Keratinocyte (primary cell): ENCODE measurements at regions not wholly inside any gene's neighbourhood (a gene's known extent, or its start where the extent isn't known, plus 50 kb on each side); places are given as distances from the start of the nearest gene placed in this dataset.
"Not testable (repeated sequence)": the region's sequence is repeated elsewhere in the genome, so short reads cannot be mapped to it uniquely, and the experiment has no call there.

Source experiments
- DNase-seq: peaks from one replicate; pipeline ENCODE4 v3.0.0-alpha.2; 2011; ENCODE audit warnings: low read depth, missing footprints, low spot score
- FAIRE-seq: peaks from 2 replicates; lab custom pipeline; 2011; peaks lifted over from hg19 to GRCh38; lab: Jason Lieb, UNC
- H2AFZ ChIP-seq: 2 replicates; pipeline ENCODE4 v1.6.0; 2012; ENCODE audit warnings: low read length, control low read depth, inconsistent platforms; ENCODE audit not compliant: control insufficient read depth
- H3K27ac ChIP-seq: 2 replicates; pipeline ENCODE4 v1.5.1; 2011; ENCODE audit warnings: low read length; ENCODE audit not compliant: control insufficient read depth, insufficient read depth
- H3K27me3 ChIP-seq: 3 replicates; pipeline ENCODE4 v1.6.0; 2011; ENCODE audit warnings: low read length; ENCODE audit not compliant: control insufficient read depth, insufficient read depth; ENCODE audit errors: extremely low read depth
- H3K36me3 ChIP-seq, 2 experiments: 2 replicates in 1 of 2; 3 replicates in 1 of 2; pipeline ENCODE4 v1.5.1; 2011; ENCODE audit warnings: low read length in 2 of 2, mild to moderate bottlenecking in 1 of 2; ENCODE audit not compliant: control insufficient read depth in 2 of 2, insufficient read depth in 2 of 2; ENCODE audit errors: extremely low read depth in 1 of 2
- H3K4me1 ChIP-seq: 3 replicates; pipeline ENCODE4 v1.5.1; 2011; ENCODE audit warnings: low read length; ENCODE audit not compliant: control insufficient read depth, insufficient read depth; ENCODE audit errors: extremely low read depth
- H3K4me2 ChIP-seq: 3 replicates; pipeline ENCODE4 v1.6.0; 2011; ENCODE audit warnings: low read depth, low read length; ENCODE audit not compliant: control insufficient read depth, insufficient read depth; ENCODE audit errors: extremely low read depth
- H3K4me3 ChIP-seq, 3 experiments: fragments of 200-600 bp in 1 of 3; sonication (generic) in 1 of 3; 2 replicates in 2 of 3; 3 replicates in 1 of 3; pipeline ENCODE4 v1.5.1; 2011 to 2016; ENCODE audit warnings: low read length in 3 of 3, mild to moderate bottlenecking in 3 of 3, control low read depth in 2 of 3, inconsistent platforms in 1 of 3, low read depth in 1 of 3, mixed read lengths in 1 of 3, mixed run types in 1 of 3, moderate library complexity in 1 of 3; ENCODE audit not compliant: control insufficient read depth in 2 of 3, insufficient read depth in 2 of 3; ENCODE audit errors: extremely low read depth in 1 of 3
- H3K79me2 ChIP-seq: 2 replicates; pipeline ENCODE4 v1.6.0; 2012; ENCODE audit warnings: low read length; ENCODE audit not compliant: control insufficient read depth, insufficient read depth
- H3K9ac ChIP-seq: 3 replicates; pipeline ENCODE4 v1.6.0; 2011; ENCODE audit warnings: low read length; ENCODE audit not compliant: control insufficient read depth, insufficient read depth; ENCODE audit errors: extremely low read depth
- H3K9me1 ChIP-seq: 3 replicates; pipeline ENCODE4 v1.6.0; 2011; ENCODE audit warnings: low read length; ENCODE audit not compliant: control insufficient read depth, insufficient read depth; ENCODE audit errors: extremely low read depth
- H3K9me3 ChIP-seq: 2 replicates; pipeline ENCODE4 v1.5.1; 2012; ENCODE audit warnings: low read depth, low read length; ENCODE audit not compliant: control insufficient read depth
- H4K20me1 ChIP-seq: 3 replicates; pipeline ENCODE4 v1.6.0; 2011; ENCODE audit warnings: low read length; ENCODE audit not compliant: control insufficient read depth, insufficient read depth; ENCODE audit errors: extremely low read depth
- EZH2 ChIP-seq: IDR thresholded peaks from one replicate; pipeline ENCODE4 v1.6.1; 2012; ENCODE audit warnings: inconsistent platforms, mild to moderate bottlenecking, low read length, moderate library complexity
- dilution Hi-C: fragments of 300-500 bp; cut with MboI; formaldehyde crosslinking; loops from one replicate; pipeline ENCODE4 v1.7.0; 2020; ENCODE audit warnings: low sequenced_read_pairs; ENCODE audit not compliant: extremely low pct_ligation_motif_present
- TF ChIP-seq, protein P1 (sequence below), 3 experiments: IDR thresholded peaks in 1 of 3; conservative IDR thresholded peaks in 1 of 3; optimal IDR thresholded peaks in 1 of 3; 2 replicates in 2 of 3; 3 replicates in 1 of 3; pipeline versions ENCODE3 to v1.5.1; 2011; ENCODE audit warnings: low read length in 3 of 3, mild to moderate bottlenecking in 3 of 3, moderate library complexity in 2 of 3, control low read depth in 1 of 3, inconsistent platforms in 1 of 3; ENCODE audit not compliant: insufficient read depth in 2 of 3; ENCODE audit errors: extremely low read depth in 1 of 3

DNA sequence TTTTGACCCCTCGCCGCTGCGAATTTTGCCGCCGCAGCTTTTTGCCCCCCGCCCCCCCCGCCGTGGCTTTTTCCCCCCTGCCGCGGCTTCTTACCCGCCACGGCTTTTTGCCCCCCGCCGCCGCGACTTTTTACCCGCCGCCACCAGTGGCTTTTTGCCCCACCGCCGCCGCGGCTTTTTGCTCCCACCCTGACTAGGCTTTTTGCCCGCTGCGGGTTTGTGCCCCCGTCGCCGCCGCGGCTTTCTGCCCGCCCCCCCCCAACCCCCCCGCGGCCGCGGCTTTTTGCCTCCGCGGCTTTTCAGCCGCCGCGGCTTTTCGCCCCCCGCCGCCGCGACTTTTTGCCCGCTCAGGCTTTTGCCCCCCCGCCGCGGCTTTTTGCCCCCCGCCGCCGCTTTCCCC, 598.1 kb downstream of the GOLGA6L6 start:
- H3K9ac ChIP-seq: no peak overlapping the region
- no peaks in the 10 kb centered on the region for H3K27me3 ChIP-seq
- H3K9me1 ChIP-seq: no peaks in the 10 kb centered on the region
- no peak overlapping the region for H3K4me2 ChIP-seq
- no peaks in the 10 kb centered on the region for H3K9me3 ChIP-seq
- H4K20me1 ChIP-seq: no peaks in the 10 kb centered on the region
- no peaks in the 10 kb centered on the region for H3K4me1 ChIP-seq
- no peak for DNase-seq
- TF ChIP-seq EZH2: no peak
- TF ChIP-seq, protein P1, sequence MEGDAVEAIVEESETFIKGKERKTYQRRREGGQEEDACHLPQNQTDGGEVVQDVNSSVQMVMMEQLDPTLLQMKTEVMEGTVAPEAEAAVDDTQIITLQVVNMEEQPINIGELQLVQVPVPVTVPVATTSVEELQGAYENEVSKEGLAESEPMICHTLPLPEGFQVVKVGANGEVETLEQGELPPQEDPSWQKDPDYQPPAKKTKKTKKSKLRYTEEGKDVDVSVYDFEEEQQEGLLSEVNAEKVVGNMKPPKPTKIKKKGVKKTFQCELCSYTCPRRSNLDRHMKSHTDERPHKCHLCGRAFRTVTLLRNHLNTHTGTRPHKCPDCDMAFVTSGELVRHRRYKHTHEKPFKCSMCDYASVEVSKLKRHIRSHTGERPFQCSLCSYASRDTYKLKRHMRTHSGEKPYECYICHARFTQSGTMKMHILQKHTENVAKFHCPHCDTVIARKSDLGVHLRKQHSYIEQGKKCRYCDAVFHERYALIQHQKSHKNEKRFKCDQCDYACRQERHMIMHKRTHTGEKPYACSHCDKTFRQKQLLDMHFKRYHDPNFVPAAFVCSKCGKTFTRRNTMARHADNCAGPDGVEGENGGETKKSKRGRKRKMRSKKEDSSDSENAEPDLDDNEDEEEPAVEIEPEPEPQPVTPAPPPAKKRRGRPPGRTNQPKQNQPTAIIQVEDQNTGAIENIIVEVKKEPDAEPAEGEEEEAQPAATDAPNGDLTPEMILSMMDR (optimal IDR thresholded peaks at IDR 0.05 in 1 of 3, IDR thresholded peaks at IDR 0.05 in 1 of 3, conservative IDR thresholded peaks at IDR 0.05 in 1 of 3; ENCODE audit: extremely low read depth in 1 of 3, insufficient read depth in 2 of 3, low read length in 3 of 3): no peak
- no peak overlapping the region for H3K27ac ChIP-seq
- H2AFZ ChIP-seq: no peak overlapping the region
- H3K79me2 ChIP-seq: no peaks in the 10 kb centered on the region
- FAIRE-seq: no peak
- dilution Hi-C loops: no loop called here
- H3K4me3 ChIP-seq: no peak overlapping the region
- H3K36me3 ChIP-seq: no peaks in the 10 kb centered on the region

DNA sequence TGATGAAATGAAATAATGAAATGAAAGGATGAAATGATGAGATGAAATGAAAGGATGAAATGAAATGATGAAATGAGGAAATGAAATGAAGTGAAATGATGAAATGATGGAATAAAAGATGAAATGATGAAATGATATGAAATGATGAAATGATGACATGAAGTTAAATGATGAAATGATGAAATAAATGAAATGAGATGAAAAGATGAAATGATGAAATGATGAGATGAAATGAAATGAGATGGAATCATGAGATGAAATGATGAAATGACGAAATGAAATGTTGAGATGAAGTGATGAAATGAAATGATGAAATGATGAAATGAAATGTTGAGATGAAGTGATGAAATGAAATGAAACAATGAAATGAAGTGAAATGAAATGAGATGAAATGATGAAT, 638.3 kb downstream of the GOLGA6L6 start:
- FAIRE-seq, dilution Hi-C loops, H3K27ac ChIP-seq, H2AFZ ChIP-seq, H3K9me3 ChIP-seq, H3K36me3 ChIP-seq, H3K4me3 ChIP-seq, DNase-seq, H3K79me2 ChIP-seq, H3K4me1 ChIP-seq, H3K27me3 ChIP-seq, H3K9ac ChIP-seq, H4K20me1 ChIP-seq, H3K4me2 ChIP-seq, H3K9me1 ChIP-seq: not testable (repeated sequence)

DNA sequence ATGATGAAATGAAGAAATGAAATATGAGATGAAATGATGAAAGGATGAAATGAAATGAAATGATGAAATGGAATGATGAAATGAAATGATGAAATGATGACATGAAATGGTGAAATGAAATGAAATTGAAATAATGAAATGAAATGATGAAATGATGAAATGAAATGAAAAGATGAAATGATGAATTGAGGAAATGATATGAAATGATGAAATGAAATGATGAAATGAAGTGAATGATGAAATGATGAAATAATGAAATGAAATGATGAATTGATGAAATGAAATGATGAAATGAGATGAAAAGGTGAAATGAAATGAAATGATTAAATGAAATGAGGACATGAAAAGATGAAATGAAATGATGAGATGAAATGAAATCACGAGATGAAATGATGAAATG, 639.2 kb downstream of the GOLGA6L6 start:
- dilution Hi-C loops, FAIRE-seq, H3K4me3 ChIP-seq, H3K36me3 ChIP-seq, H3K4me1 ChIP-seq, H3K9me1 ChIP-seq, H3K4me2 ChIP-seq, H2AFZ ChIP-seq, H3K9ac ChIP-seq, H3K27ac ChIP-seq, H4K20me1 ChIP-seq, H3K27me3 ChIP-seq, DNase-seq, H3K79me2 ChIP-seq, H3K9me3 ChIP-seq: not testable (repeated sequence)

DNA sequence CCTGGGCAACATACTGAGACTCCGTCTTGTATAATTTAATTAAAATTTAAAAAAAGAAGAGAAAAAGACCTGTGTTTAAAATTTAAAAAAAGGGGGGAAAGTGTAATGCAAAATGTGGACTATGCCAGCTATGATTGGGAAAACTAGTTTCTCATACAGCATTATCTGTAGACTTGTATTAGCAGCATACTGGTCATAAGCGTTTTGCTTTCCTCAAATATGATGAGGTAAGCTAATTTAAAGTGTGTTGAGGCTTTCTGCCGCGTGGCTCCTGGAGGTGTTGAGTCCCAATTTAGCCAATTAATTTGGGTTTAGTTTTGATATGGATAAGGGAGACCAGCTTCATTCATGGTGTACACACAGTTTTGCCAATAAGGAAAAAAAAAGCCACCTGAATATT, 640.2 kb downstream of the GOLGA6L6 start:
- H3K4me3 ChIP-seq, FAIRE-seq, H3K79me2 ChIP-seq, DNase-seq, H3K36me3 ChIP-seq, H3K9me1 ChIP-seq, H3K4me1 ChIP-seq, H3K27me3 ChIP-seq, H4K20me1 ChIP-seq, H2AFZ ChIP-seq, H3K4me2 ChIP-seq, dilution Hi-C loops, H3K9ac ChIP-seq, H3K9me3 ChIP-seq, H3K27ac ChIP-seq: not testable (repeated sequence)
